ENCODE measurements at regions not wholly inside any gene's neighbourhood (a gene's known extent, or its start where the extent isn't known, plus 50 kb on each side); places are given as distances from the start of the nearest gene placed in this dataset.
"Not testable (repeated sequence)": the region's sequence is repeated elsewhere in the genome, so short reads cannot be mapped to it uniquely, and the experiment has no call there.

GRCh38 chr6:5898102-5898501, 108.6 kb downstream of the NRN1 start:
- DNase-seq (ENCODE audit: low read depth), result peak; percentile 43

- no peak for DNase-seq (ENCODE audit: low read depth)
Measured at GRCh38 chr6:5896476-5897200, 110.1 kb downstream of the NRN1 start.

GRCh38 chr6:5894357-5894756, 112.4 kb downstream of the NRN1 start:
- no peak for DNase-seq (ENCODE audit: low read depth)

- DNase-seq (ENCODE audit: low read depth), result no peak
Measured at GRCh38 chr6:5893295-5893694, 113.4 kb downstream of the NRN1 start.

- no peak for DNase-seq (ENCODE audit: low read depth)
Measured at GRCh38 chr6:5892669-5893068, 114.1 kb downstream of the NRN1 start.

GRCh38 chr6:5878792-5879191, 127.9 kb downstream of the NRN1 start:
- no peak for DNase-seq (ENCODE audit: low read depth)

GRCh38 chr6:5876076-5876475, 130.6 kb downstream of the NRN1 start:
- no peak for DNase-seq (ENCODE audit: low read depth)

- DNase-seq (ENCODE audit: low read depth), result not testable (repeated sequence)
Measured at GRCh38 chr6:5873976-5874375, 132.7 kb downstream of the NRN1 start.

- no peak for DNase-seq (ENCODE audit: low read depth)
Measured at GRCh38 chr6:5871296-5871695, 135.4 kb downstream of the NRN1 start.

GRCh38 chr6:5869676-5870075, 137.0 kb downstream of the NRN1 start:
- no peak for DNase-seq (ENCODE audit: low read depth)

GRCh38 chr6:5869261-5869660, 137.5 kb downstream of the NRN1 start:
- DNase-seq (ENCODE audit: low read depth), result no peak

GRCh38 chr6:5866547-5867051, 140.1 kb downstream of the NRN1 start:
- DNase-seq (ENCODE audit: low read depth), result peak; percentile 61

GRCh38 chr6:5865506-5866031, 141.2 kb downstream of the NRN1 start:
- no peak for DNase-seq (ENCODE audit: low read depth)

- DNase-seq (ENCODE audit: low read depth), result no peak
Measured at GRCh38 chr6:5860849-5861248, 145.9 kb downstream of the NRN1 start.

GRCh38 chr6:5855787-5856470, 150.8 kb downstream of the NRN1 start:
- DNase-seq (ENCODE audit: low read depth), result no peak

- no peak for DNase-seq (ENCODE audit: low read depth)
Measured at GRCh38 chr6:5854899-5855298, 151.8 kb downstream of the NRN1 start.

GRCh38 chr6:5851261-5851757, 155.4 kb downstream of the NRN1 start:
- DNase-seq (ENCODE audit: low read depth), result peak; percentile 12

GRCh38 chr6:5850848-5851255, 155.9 kb downstream of the NRN1 start:
- no peak for DNase-seq (ENCODE audit: low read depth)

GRCh38 chr6:5846889-5847288, 159.8 kb downstream of the NRN1 start:
- no peak for DNase-seq (ENCODE audit: low read depth)

- no peak for DNase-seq (ENCODE audit: low read depth)
Measured at GRCh38 chr6:5846335-5846734, 160.4 kb downstream of the NRN1 start.

- DNase-seq (ENCODE audit: low read depth), result no peak
Measured at GRCh38 chr6:5843078-5843477, 163.6 kb downstream of the NRN1 start.

GRCh38 chr6:5840734-5841390, 165.9 kb downstream of the NRN1 start:
- DNase-seq (ENCODE audit: low read depth), result no peak
